ENCODE measurements at regions not wholly inside any gene's neighbourhood (a gene's known extent, or its start where the extent isn't known, plus 50 kb on each side); places are given as distances from the start of the nearest gene placed in this dataset.

- TF ChIP-seq LEF1 (IDR thresholded peaks at IDR 0.05; ENCODE audit: borderline replicate concordance) (no peak), ARNT (IDR thresholded peaks at IDR 0.05) (no peak), SP1 (IDR thresholded peaks at IDR 0.05) (no peak), ELF4 (IDR thresholded peaks at IDR 0.05) (no peak), SUZ12 (IDR thresholded peaks at IDR 0.05) (no peak), L3MBTL2 (conservative IDR thresholded peaks at IDR 0.05) (no peak), PKNOX1 (IDR thresholded peaks at IDR 0.05) (no peak), TARDBP (IDR thresholded peaks at IDR 0.05) (no peak), FOXK2 (IDR thresholded peaks at IDR 0.05) (no peak)
- no peak for DNase-seq (ENCODE audit: extremely low spot score)
- ChIA-PET CTCF (no interaction called here), POLR2A (no interaction called here)
Measured at GRCh38 chr4:129371926-129372325, 276.0 kb downstream of the C4orf33 start.

- CTCF ChIA-PET = no interaction called here
Measured at GRCh38 chr4:129377131-129377845, 281.3 kb downstream of the C4orf33 start.

GRCh38 chr4:129378364-129378763 lies 282.4 kb downstream of the C4orf33 start:
- peak; percentile 29; the same call in 1 of the 2 replicates for TF ChIP-seq PKNOX1 (IDR thresholded peaks at IDR 0.05)
- no peak for TF ChIP-seq NFRKB (IDR thresholded peaks at IDR 0.05)

More at GRCh38 chr4:129377131-129377845, 281.3 kb downstream of the C4orf33 start:
- TF ChIP-seq L3MBTL2 (conservative IDR thresholded peaks at IDR 0.05) (no peak), PKNOX1 (IDR thresholded peaks at IDR 0.05) (no peak), FOXK2 (IDR thresholded peaks at IDR 0.05) (no peak), FOXM1 (IDR thresholded peaks at IDR 0.05; ENCODE audit: borderline replicate concordance) (no peak), LEF1 (IDR thresholded peaks at IDR 0.05; ENCODE audit: borderline replicate concordance) (no peak), ARNT (IDR thresholded peaks at IDR 0.05) (no peak), TARDBP (IDR thresholded peaks at IDR 0.05) (no peak), CTBP1 (IDR thresholded peaks at IDR 0.05; ENCODE audit: borderline replicate concordance) (no peak), HDGF (IDR thresholded peaks at IDR 0.05; ENCODE audit: borderline replicate concordance) (no peak), FOXA1 (IDR thresholded peaks at IDR 0.05) (no peak), SP1 (IDR thresholded peaks at IDR 0.05) (no peak), SUZ12 (IDR thresholded peaks at IDR 0.05) (no peak), ELF4 (IDR thresholded peaks at IDR 0.05) (no peak), BHLHE40 (IDR thresholded peaks at IDR 0.05; ENCODE audit: borderline replicate concordance) (no peak), NFRKB (IDR thresholded peaks at IDR 0.05) (no peak), ZNF384 (IDR thresholded peaks at IDR 0.05) (no peak)
- DNase-seq (ENCODE audit: extremely low spot score) = no peak
- POLR2A ChIA-PET = no interaction called here

GRCh38 chr4:129379429-129379828 lies 283.5 kb downstream of the C4orf33 start:
- TF ChIP-seq ZNF384 (IDR thresholded peaks at IDR 0.05) (no peak), ELF4 (IDR thresholded peaks at IDR 0.05) (no peak), CTBP1 (IDR thresholded peaks at IDR 0.05; ENCODE audit: borderline replicate concordance) (no peak)
- no peak for DNase-seq (ENCODE audit: extremely low spot score)
- CTCF ChIA-PET = interaction anchor here (0.6 kb wide), 1 partner anchor 952 kb away, joined by 3 read pairs; no protein-coding TSS in a partner anchor
- POLR2A ChIA-PET = no interaction called here

More at GRCh38 chr4:129378364-129378763, 282.4 kb downstream of the C4orf33 start:
- CTCF ChIA-PET = interaction anchor here (0.6 kb wide), 1 partner anchor 1027 kb away, joined by 3 read pairs; no protein-coding TSS in a partner anchor
- DNase-seq (ENCODE audit: extremely low spot score) = no peak
- POLR2A ChIA-PET = no interaction called here

GRCh38 chr4:129384974-129385373 lies 289.0 kb downstream of the C4orf33 start:
- ChIA-PET CTCF (interaction anchor here (1.2 kb wide), 1 partner anchor 22 kb away, joined by 5 read pairs; no protein-coding TSS in a partner anchor), POLR2A (no interaction called here)
- TF ChIP-seq ZNF384 (IDR thresholded peaks at IDR 0.05) = no peak
- DNase-seq (ENCODE audit: extremely low spot score) = no peak

GRCh38 chr4:129387666-129388065 lies 291.7 kb downstream of the C4orf33 start:
- ChIA-PET CTCF (no interaction called here), POLR2A (no interaction called here)
- no peak for TF ChIP-seq NFRKB (IDR thresholded peaks at IDR 0.05)
- no peak for TF ChIP-seq ELF4 (IDR thresholded peaks at IDR 0.05)
- TF ChIP-seq CTBP1 (IDR thresholded peaks at IDR 0.05; ENCODE audit: borderline replicate concordance) = no peak
- TF ChIP-seq TARDBP (IDR thresholded peaks at IDR 0.05) = no peak
- TF ChIP-seq SUZ12 (IDR thresholded peaks at IDR 0.05) = no peak
- TF ChIP-seq FOXA1 (IDR thresholded peaks at IDR 0.05) = no peak
- TF ChIP-seq PKNOX1 (IDR thresholded peaks at IDR 0.05) = no peak
- DNase-seq (ENCODE audit: extremely low spot score) = no peak

- POLR2A ChIA-PET = no interaction called here
- no peak for DNase-seq (ENCODE audit: extremely low spot score)
- CTCF ChIA-PET = no interaction called here
- TF ChIP-seq NFRKB (IDR thresholded peaks at IDR 0.05) (no peak), LEF1 (IDR thresholded peaks at IDR 0.05; ENCODE audit: borderline replicate concordance) (no peak), BHLHE40 (IDR thresholded peaks at IDR 0.05; ENCODE audit: borderline replicate concordance) (no peak), ZNF384 (IDR thresholded peaks at IDR 0.05) (no peak), ARNT (IDR thresholded peaks at IDR 0.05) (no peak), FOXM1 (IDR thresholded peaks at IDR 0.05; ENCODE audit: borderline replicate concordance) (no peak), FOXA1 (IDR thresholded peaks at IDR 0.05) (no peak), CTBP1 (IDR thresholded peaks at IDR 0.05; ENCODE audit: borderline replicate concordance) (no peak), TARDBP (IDR thresholded peaks at IDR 0.05) (no peak), FOXK2 (IDR thresholded peaks at IDR 0.05) (no peak), L3MBTL2 (conservative IDR thresholded peaks at IDR 0.05) (no peak), PKNOX1 (IDR thresholded peaks at IDR 0.05) (no peak), SP1 (IDR thresholded peaks at IDR 0.05) (no peak), ELF4 (IDR thresholded peaks at IDR 0.05) (no peak), SUZ12 (IDR thresholded peaks at IDR 0.05) (no peak), HDGF (IDR thresholded peaks at IDR 0.05; ENCODE audit: borderline replicate concordance) (no peak)
Measured at GRCh38 chr4:129393976-129394375, 298.0 kb downstream of the C4orf33 start.

All from HEK293T (cell line).